Upper lobe of right lung (tissue), 1 donor: ENCODE measurements at regions not wholly inside any gene's neighbourhood (a gene's known extent, or its start where the extent isn't known, plus 50 kb on each side); places are given as distances from the start of the nearest gene placed in this dataset.

Experiments
- ATAC-seq: fragments of 200-7000 bp; cut with Tn5 transposase; one replicate; pipeline ENCODE4 v1.9.1; 2020; ENCODE audit warnings: mild to moderate bottlenecking, moderate library complexity
- DNase-seq: peaks from one replicate; pipeline ENCODE4 v3.0.0-alpha.2; 2020
- H3K27ac ChIP-seq: fragments of 200-600 bp; one replicate; pipeline ENCODE4 v1.8.0; 2022
- H3K27me3 ChIP-seq: fragments of 200-600 bp; one replicate; pipeline ENCODE4 v1.8.0; 2022; ENCODE audit warnings: mild to moderate bottlenecking
- H3K36me3 ChIP-seq: fragments of 200-600 bp; one replicate; pipeline ENCODE4 v1.8.0; 2022
- H3K4me1 ChIP-seq: fragments of 200-600 bp; one replicate; pipeline ENCODE4 v1.8.0; 2022
- H3K4me3 ChIP-seq: fragments of 200-600 bp; one replicate; pipeline ENCODE4 v1.8.0; 2022; ENCODE audit warnings: mild to moderate bottlenecking
- H3K9me3 ChIP-seq: fragments of 200-600 bp; one replicate; pipeline ENCODE4 v1.8.0; 2022
- intact Hi-C: fragments of 100-400 bp; cut with DNase I; formaldehyde crosslinking; loops from one replicate; pipeline ENCODE4 v1.11.0; 2022
- TF ChIP-seq, protein P1 (sequence below): fragments of 200-600 bp; IDR thresholded peaks from one replicate; pipeline ENCODE4 v1.8.0; 2022; ENCODE audit warnings: antibody characterized with exemption
- donor health status: DM: no; HTN: yes; CAD: no; lungs with severe emphysema.

DNA sequence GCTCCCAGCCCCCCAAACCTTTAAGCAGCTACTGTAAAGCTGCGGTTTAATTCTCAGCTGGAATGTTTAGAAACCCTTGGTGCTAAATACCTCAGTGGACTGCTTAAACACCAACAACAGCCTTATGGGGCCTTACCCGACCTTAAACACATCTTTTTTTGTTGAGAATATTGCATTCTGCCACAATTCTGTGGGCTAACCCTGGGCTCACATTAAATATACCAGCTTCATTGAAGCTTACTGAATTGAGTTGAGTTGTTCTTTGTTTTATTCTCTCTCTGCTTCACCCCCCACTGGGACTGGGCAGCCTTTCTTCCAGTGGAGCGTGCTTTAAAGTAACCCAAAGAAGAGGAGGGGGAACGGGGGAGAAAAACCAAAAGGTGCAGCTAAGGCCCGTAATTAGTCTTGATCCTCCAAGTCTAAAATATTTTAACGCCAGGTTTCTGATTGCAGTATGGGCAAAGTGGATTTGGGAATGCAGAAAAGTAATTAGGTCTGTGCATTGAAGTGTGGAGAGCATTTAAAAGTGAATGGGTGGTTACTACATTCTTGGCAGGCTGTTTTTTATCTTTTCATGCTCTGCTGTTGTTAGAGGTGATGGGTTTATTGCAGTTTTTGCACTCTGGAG is 281.2 kb downstream of the NR2F1-AS1 start:
- intact Hi-C loops = no loop called here
- Histone ChIP-seq H3K27ac (no peak overlapping the region), H3K36me3 (no peaks in the 10 kb centered on the region), H3K4me1 (no peaks in the 10 kb centered on the region), H3K4me3 (no peak overlapping the region), H3K9me3 (no peaks in the 10 kb centered on the region), H3K27me3 (no peaks in the 10 kb centered on the region)
- DNase-seq = no peak
- ATAC-seq = no peak
- TF ChIP-seq, protein P1, sequence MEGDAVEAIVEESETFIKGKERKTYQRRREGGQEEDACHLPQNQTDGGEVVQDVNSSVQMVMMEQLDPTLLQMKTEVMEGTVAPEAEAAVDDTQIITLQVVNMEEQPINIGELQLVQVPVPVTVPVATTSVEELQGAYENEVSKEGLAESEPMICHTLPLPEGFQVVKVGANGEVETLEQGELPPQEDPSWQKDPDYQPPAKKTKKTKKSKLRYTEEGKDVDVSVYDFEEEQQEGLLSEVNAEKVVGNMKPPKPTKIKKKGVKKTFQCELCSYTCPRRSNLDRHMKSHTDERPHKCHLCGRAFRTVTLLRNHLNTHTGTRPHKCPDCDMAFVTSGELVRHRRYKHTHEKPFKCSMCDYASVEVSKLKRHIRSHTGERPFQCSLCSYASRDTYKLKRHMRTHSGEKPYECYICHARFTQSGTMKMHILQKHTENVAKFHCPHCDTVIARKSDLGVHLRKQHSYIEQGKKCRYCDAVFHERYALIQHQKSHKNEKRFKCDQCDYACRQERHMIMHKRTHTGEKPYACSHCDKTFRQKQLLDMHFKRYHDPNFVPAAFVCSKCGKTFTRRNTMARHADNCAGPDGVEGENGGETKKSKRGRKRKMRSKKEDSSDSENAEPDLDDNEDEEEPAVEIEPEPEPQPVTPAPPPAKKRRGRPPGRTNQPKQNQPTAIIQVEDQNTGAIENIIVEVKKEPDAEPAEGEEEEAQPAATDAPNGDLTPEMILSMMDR = no peak

DNA sequence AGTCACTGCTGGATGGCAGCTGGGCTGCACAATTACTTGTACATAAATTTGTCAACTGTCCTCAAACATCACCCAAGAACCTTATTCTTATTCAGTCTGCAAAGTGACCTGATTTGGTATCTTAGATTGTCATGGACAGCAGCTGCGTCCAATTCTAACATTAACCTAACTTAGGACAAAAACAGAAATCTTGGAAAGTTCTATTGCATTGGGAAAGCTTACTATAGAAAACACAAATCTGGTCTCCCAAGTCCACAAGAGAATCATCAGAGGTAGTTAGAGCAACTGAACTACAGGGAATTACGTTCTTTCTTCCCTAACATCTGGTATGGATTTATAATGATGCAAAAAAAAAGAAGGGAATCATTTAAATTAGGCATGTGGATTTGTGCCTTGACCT is 283.9 kb downstream of the NR2F1-AS1 start:
- Histone ChIP-seq H3K4me1 (no peaks in the 10 kb centered on the region), H3K27ac (no peak overlapping the region), H3K9me3 (no peaks in the 10 kb centered on the region), H3K4me3 (no peak overlapping the region), H3K27me3 (no peaks in the 10 kb centered on the region), H3K36me3 (no peaks in the 10 kb centered on the region)
- intact Hi-C loops = no loop called here
- no peak for ATAC-seq
- no peak for DNase-seq
- TF ChIP-seq, protein P1 = no peak

DNA sequence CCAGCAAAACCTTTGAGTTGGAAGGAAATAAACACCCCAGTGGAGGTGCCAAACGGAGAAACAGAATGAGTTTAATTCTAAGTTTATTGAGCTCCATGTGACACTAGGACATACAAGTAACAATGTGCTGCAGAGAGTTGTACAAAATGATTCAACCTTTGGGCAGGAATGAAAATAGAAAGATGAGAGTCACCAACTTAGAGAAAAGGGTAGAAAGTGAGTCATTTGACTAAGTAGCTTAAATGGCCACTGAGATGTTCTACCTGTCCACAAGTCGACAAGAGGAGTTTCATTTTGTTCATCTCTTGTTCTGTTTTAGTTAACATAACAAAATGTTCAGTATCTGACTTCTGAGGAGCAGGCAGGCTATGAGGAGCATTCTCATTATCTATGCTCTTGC is 284.7 kb downstream of the NR2F1-AS1 start:
- DNase-seq (no peak), ATAC-seq (no peak)
- TF ChIP-seq, protein P1 = no peak
- Histone ChIP-seq H3K4me1 (no peaks in the 10 kb centered on the region), H3K27ac (no peak overlapping the region), H3K27me3 (no peaks in the 10 kb centered on the region), H3K9me3 (no peaks in the 10 kb centered on the region), H3K4me3 (no peak overlapping the region), H3K36me3 (no peaks in the 10 kb centered on the region)
- intact Hi-C loops = no loop called here

DNA sequence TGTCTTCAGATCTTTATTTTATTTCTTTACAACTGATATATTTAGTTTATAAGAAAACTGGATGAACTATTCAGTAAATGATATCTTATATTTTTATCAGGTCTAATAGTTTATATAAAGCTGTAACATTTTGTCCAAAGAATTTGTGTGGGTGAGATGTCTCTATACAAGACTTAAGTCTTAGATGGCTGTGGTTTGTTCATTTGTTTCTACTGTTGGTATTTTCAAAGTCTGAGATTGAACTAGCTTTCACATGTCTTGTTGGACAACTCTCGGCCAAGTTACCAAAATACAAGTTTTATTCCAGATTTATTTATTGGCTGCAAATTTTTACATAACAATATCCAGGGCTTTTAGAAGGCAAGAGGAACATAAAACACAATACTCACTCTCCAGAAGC is 286.0 kb downstream of the NR2F1-AS1 start:
- DNase-seq (no peak), ATAC-seq (no peak)
- TF ChIP-seq, protein P1 = no peak
- intact Hi-C loops = no loop called here
- H3K4me1 ChIP-seq = no peaks in the 10 kb centered on the region
- H3K4me3 ChIP-seq = no peak overlapping the region
- no peak overlapping the region for H3K27ac ChIP-seq
- no peaks in the 10 kb centered on the region for H3K27me3 ChIP-seq
- no peaks in the 10 kb centered on the region for H3K9me3 ChIP-seq
- H3K36me3 ChIP-seq = no peaks in the 10 kb centered on the region

DNA sequence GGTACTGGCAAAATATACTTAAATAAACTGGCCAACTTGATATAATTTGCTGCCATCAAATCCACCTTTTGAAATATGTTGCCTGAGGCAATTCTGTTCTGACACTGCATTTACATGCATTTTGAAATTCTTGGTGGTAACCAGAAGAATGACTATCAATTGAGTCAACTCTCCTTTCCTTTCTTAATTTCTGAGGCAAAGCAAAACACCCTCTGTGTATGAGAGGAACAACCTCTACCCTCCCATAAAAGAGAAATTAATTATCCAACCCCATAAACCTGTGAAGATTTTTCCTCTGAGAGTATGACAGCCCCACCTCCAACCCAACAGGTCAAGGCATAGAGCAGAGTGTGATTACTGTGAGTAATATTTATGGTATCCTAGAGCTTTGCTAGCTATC is 286.8 kb downstream of the NR2F1-AS1 start:
- no peak overlapping the region for H3K27ac ChIP-seq
- no peaks in the 10 kb centered on the region for H3K9me3 ChIP-seq
- ATAC-seq = no peak
- no peak overlapping the region for H3K4me3 ChIP-seq
- intact Hi-C loops = no loop called here
- H3K27me3 ChIP-seq = no peaks in the 10 kb centered on the region
- H3K4me1 ChIP-seq = no peaks in the 10 kb centered on the region
- no peaks in the 10 kb centered on the region for H3K36me3 ChIP-seq
- DNase-seq = no peak
- TF ChIP-seq, protein P1 = no peak

DNA sequence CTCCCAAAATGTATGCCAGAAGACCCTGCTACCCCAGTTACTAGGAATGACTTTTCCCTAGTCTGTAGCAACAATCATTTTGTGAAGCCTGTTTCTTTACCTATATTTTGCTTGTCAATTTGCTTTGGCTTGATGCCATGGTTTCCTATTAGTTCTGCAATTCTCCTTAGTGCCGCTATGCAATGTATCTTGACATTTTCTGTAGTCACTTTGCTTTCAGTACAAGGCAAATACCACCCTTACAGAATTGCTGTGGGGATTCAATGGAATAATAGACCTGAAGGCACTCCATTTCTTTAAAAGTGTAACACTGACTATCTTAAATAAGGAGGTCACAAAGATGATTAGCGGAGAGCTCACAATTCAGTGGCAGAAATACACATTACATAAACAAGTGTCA is 291.1 kb downstream of the NR2F1-AS1 start:
- Histone ChIP-seq H3K27me3 (no peaks in the 10 kb centered on the region), H3K4me3 (no peak overlapping the region), H3K27ac (no peak overlapping the region), H3K4me1 (no peaks in the 10 kb centered on the region), H3K36me3 (no peaks in the 10 kb centered on the region), H3K9me3 (peaks cover 9% of the 10 kb centered on the region)
- intact Hi-C loops = no loop called here
- TF ChIP-seq, protein P1 = no peak
- ATAC-seq (no peak), DNase-seq (no peak)
